Neural cell (in vitro differentiated cells): ENCODE measurements at regions not wholly inside any gene's neighbourhood (a gene's known extent, or its start where the extent isn't known, plus 50 kb on each side); places are given as distances from the start of the nearest gene placed in this dataset.

Experiments used
- CTCF ChIP-seq: fragments of 450-650 bp; IDR thresholded peaks from 2 replicates; pipeline ENCODE4 v1.5.1; 2014; ENCODE audit warnings: antibody characterized with exemption, mild to moderate bottlenecking, moderate library complexity; ENCODE audit not compliant: poor library complexity, severe bottlenecking
- EP300 ChIP-seq: fragments of 450-650 bp; conservative IDR thresholded peaks from 2 replicates; pipeline ENCODE4 v1.6.1; 2014; ENCODE audit warnings: antibody characterized with exemption, mild to moderate bottlenecking, moderate library complexity; ENCODE audit not compliant: poor library complexity, severe bottlenecking
- EZH2 ChIP-seq: fragments of 200-600, 300-800 bp; shearing (Covaris generic), sonication (generic); IDR thresholded peaks from 2 replicates; pipeline ENCODE4 v1.6.1; 2014; ENCODE audit warnings: antibody characterized with exemption, low read length, borderline replicate concordance, mild to moderate bottlenecking; ENCODE audit not compliant: insufficient read depth, poor library complexity, severe bottlenecking
- MXI1 ChIP-seq: fragments of 450-650 bp; conservative IDR thresholded peaks from 2 replicates; pipeline ENCODE4 v1.6.1; 2014; ENCODE audit warnings: antibody characterized with exemption, mild to moderate bottlenecking; ENCODE audit not compliant: poor library complexity, severe bottlenecking
- POLR2AphosphoS5 ChIP-seq: IDR thresholded peaks from 2 replicates; pipeline ENCODE4 v1.6.1; 2012
- RAD21 ChIP-seq: fragments of 450-650 bp; conservative IDR thresholded peaks from 2 replicates; pipeline ENCODE4 v1.6.1; 2014; ENCODE audit warnings: antibody characterized with exemption, mild to moderate bottlenecking, moderate library complexity
- TAF1 ChIP-seq: IDR thresholded peaks from 2 replicates; pipeline ENCODE4 v1.6.1; 2012; ENCODE audit warnings: low read depth
- TF ChIP-seq, protein P1 (sequence below): IDR thresholded peaks from 2 replicates; pipeline ENCODE4 v1.6.1; 2012; ENCODE audit warnings: borderline replicate concordance

DNA sequence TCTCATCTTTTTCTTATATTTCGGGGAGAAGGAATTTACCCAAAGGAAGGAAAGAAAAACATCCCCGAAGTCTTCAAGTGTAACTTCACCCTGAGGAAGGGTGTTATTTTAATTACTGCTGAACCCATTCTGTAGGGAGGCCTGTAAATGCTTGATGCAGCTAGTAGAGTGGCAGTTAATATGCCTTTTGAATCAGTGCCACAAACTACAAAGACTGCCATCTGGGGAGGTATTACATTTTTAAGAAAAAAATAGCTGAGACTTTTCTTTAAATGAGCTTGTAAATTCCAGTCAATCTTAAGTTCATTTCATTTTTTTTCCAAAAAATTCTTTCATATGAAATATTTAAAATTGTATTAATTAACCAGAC is 233.1 kb upstream of the FERD3L start:
- TF ChIP-seq CTCF (no peak), MXI1 (no peak), POLR2AphosphoS5 (no peak), EZH2 (no peak), TAF1 (no peak), EP300 (no peak), RAD21 (no peak)
- TF ChIP-seq, protein P1, sequence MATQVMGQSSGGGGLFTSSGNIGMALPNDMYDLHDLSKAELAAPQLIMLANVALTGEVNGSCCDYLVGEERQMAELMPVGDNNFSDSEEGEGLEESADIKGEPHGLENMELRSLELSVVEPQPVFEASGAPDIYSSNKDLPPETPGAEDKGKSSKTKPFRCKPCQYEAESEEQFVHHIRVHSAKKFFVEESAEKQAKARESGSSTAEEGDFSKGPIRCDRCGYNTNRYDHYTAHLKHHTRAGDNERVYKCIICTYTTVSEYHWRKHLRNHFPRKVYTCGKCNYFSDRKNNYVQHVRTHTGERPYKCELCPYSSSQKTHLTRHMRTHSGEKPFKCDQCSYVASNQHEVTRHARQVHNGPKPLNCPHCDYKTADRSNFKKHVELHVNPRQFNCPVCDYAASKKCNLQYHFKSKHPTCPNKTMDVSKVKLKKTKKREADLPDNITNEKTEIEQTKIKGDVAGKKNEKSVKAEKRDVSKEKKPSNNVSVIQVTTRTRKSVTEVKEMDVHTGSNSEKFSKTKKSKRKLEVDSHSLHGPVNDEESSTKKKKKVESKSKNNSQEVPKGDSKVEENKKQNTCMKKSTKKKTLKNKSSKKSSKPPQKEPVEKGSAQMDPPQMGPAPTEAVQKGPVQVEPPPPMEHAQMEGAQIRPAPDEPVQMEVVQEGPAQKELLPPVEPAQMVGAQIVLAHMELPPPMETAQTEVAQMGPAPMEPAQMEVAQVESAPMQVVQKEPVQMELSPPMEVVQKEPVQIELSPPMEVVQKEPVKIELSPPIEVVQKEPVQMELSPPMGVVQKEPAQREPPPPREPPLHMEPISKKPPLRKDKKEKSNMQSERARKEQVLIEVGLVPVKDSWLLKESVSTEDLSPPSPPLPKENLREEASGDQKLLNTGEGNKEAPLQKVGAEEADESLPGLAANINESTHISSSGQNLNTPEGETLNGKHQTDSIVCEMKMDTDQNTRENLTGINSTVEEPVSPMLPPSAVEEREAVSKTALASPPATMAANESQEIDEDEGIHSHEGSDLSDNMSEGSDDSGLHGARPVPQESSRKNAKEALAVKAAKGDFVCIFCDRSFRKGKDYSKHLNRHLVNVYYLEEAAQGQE: no peak
